OCI-M2 (cell line): ENCODE measurements at regions not wholly inside any gene's neighbourhood (a gene's known extent, or its start where the extent isn't known, plus 50 kb on each side); places are given as distances from the start of the nearest gene placed in this dataset.

Experiments used
- DNase-seq: peaks from one replicate; lab custom pipeline; 2025; ENCODE audit not compliant: unreplicated experiment; lab: John Stamatoyannopoulos, UW

- no peak for DNase-seq
Observed at GRCh38 chrX:38987198-38987651, 186.0 kb downstream of the MID1IP1 start.

- no peak for DNase-seq
Observed at GRCh38 chrX:38988301-38988700, 187.0 kb downstream of the MID1IP1 start.

GRCh38 chrX:38989076-38989475, 187.8 kb downstream of the MID1IP1 start:
- no peak for DNase-seq

GRCh38 chrX:38991656-38992440, 190.6 kb downstream of the MID1IP1 start:
- no peak for DNase-seq

- no peak for DNase-seq
Observed at GRCh38 chrX:38992441-38993096, 191.3 kb downstream of the MID1IP1 start.

- DNase-seq = no peak
Observed at GRCh38 chrX:38993500-38993899, 192.2 kb downstream of the MID1IP1 start.

GRCh38 chrX:38999099-38999498, 197.8 kb downstream of the MID1IP1 start:
- DNase-seq = no peak

GRCh38 chrX:38999967-39000745, 198.9 kb downstream of the MID1IP1 start:
- no peak for DNase-seq

- DNase-seq = no peak
Observed at GRCh38 chrX:39000802-39001201, 199.5 kb downstream of the MID1IP1 start.

GRCh38 chrX:39002466-39002865, 201.2 kb downstream of the MID1IP1 start:
- no peak for DNase-seq

GRCh38 chrX:39008549-39008948, 207.3 kb downstream of the MID1IP1 start:
- DNase-seq = no peak

GRCh38 chrX:39011454-39012221, 210.4 kb downstream of the MID1IP1 start:
- no peak for DNase-seq

GRCh38 chrX:39012621-39013111, 211.4 kb downstream of the MID1IP1 start:
- no peak for DNase-seq

GRCh38 chrX:39016556-39016955, 215.3 kb downstream of the MID1IP1 start:
- DNase-seq = no peak

GRCh38 chrX:39017077-39017476, 215.8 kb downstream of the MID1IP1 start:
- DNase-seq = no peak

- no peak for DNase-seq
Observed at GRCh38 chrX:39017716-39018115, 216.5 kb downstream of the MID1IP1 start.

GRCh38 chrX:39018541-39018940, 217.3 kb downstream of the MID1IP1 start:
- DNase-seq = no peak

GRCh38 chrX:39019056-39019455, 217.8 kb downstream of the MID1IP1 start:
- no peak for DNase-seq

- no peak for DNase-seq
Observed at GRCh38 chrX:39020051-39020669, 218.9 kb downstream of the MID1IP1 start.

- DNase-seq = no peak
Observed at GRCh38 chrX:39022106-39022505, 220.8 kb downstream of the MID1IP1 start.
